GM19372 (cell line): ENCODE measurements at regions not wholly inside any gene's neighbourhood (a gene's known extent, or its start where the extent isn't known, plus 50 kb on each side); places are given as distances from the start of the nearest gene placed in this dataset.

Experiments
- ATAC-seq: cut with Tn5 transposase; IDR thresholded peaks from one replicate; pipeline ENCODE4 v1.9.1; 2021; ENCODE audit warnings: mild to moderate bottlenecking, low read depth, moderate library complexity; ENCODE audit not compliant: unreplicated experiment

DNA sequence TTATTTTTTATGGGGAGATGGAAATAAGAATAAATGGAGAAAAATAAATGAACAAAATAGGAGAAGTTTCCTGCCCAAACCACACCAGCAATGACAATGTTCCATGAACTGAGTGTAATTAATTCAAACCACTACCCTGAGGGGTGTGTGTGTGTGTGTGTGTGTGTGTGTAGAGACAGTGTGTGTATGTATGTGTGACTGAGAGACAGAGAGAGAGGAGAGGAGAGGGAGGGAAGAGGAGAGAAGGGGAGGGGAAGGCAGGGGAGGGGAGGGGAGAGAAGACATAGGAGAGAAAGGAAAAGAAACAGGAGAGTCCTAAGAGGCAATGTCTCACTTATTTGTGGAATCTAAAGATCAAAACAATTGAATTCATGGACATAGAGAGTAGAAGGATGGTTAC lies 65.0 kb upstream of the POU2AF1 start:
- ATAC-seq, result no peak

DNA sequence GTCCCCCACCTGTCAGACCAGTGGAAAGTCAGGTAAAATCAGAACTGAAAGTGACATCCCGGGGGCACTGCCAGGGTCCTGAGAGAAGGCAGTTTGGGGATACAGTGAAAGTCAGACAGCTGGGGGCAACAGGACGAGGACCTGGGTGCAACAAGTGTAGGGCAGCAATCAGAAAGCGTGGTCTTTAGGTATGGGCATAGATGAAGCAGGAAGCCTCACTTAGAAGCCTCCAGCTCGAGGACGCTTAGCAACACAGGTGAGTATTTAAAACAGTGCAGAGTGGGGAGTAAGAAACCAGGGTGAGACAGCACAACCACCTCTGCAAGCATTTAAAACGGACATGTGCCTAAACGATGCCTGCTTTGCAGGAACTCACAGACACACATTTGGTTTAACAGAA lies 64.6 kb upstream of the POU2AF1 start:
- ATAC-seq, result no peak

DNA sequence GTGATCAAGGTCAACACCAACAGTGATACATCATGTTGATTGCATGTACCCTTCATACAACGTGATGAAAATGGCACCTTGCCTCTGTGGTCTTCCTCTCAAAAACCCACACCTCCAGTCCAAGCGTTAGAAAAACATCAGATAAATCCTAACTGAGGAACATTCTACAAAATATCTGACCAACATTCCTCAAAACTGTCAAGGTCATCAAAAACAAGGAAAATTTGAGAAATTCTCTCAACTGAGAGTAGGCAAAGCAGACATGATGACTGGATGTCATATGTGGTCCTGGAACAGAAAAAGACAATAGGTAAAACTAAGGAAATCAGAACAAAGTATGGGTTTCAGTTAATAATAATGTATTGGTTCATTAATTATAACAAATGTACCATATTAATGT lies 64.0 kb upstream of the POU2AF1 start:
- no peak for ATAC-seq

DNA sequence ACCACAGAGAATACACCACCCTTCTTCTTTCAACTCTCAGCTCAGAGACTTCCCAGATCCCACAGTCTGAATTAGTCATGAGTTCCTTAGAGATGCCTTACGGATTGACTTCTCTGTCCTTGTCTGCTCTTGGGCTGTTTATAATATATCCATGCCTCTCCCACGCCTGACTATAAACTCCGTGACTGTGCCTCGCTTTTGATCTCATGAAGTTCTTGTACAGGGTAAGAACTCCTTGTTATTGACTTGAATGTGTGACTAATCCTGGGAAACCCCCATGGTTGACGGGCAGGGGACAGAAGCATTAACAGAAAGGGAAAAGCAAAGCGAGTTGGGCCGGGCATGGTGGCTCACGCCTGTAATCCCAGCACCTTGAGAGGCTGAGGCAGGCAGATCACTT lies 62.4 kb upstream of the POU2AF1 start:
- no peak for ATAC-seq

DNA sequence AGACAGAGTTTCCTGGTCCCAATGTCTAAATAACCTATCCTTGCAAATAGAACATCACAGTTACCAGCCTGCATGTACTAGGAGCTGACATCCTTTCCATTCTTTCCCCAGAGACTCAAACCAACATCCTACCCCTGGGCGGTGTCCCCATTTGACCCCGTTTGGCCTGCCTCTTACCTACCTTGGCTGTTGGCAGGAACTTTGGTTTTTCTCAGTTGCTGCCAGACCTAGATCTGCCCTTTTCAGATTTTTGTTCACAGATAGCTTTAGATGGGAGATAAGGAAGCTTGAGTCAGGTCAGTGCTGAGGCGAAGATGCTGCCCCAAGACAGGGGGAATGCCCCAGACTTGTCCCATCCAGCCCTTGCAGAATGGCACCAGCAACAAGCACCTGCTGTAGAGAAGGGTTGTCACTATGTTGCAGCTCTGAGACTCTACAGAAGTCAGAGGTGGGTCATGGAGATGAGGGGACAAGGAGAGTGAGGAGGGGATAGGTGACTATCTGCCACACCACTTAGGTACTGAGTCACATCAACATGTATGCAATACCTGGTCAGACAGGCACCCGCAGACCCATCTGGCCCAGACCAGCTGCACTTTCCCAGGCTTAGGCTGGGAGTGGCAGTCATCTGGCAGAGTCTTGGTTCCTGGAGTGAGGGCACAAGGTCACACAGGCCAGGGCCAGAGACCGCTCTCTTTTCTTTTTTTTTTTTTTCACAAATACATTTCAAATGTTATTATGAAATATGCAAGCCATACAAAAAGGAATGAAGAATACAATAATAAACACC lies 61.5 kb upstream of the POU2AF1 start:
- no peak for ATAC-seq

DNA sequence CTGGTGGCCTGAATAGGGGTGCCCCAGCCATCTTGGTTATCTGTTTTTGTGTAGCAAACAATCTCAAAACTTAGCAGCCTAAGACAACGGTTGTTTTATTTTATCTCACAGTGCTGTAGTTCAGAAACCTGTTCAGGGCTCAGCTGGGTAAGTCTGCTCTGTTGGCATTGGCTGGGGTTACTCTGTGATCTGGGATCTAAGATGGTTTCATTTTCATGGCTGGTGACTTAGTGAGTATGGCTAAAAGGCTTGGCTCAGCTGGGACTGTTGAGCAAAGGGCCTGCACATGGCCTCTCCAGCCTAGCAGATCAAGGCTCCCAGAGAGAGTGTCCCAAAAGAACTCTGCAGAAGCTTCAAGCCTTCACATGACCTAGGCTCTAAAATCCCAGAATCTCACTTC lies 60.8 kb upstream of the POU2AF1 start:
- no peak for ATAC-seq

DNA sequence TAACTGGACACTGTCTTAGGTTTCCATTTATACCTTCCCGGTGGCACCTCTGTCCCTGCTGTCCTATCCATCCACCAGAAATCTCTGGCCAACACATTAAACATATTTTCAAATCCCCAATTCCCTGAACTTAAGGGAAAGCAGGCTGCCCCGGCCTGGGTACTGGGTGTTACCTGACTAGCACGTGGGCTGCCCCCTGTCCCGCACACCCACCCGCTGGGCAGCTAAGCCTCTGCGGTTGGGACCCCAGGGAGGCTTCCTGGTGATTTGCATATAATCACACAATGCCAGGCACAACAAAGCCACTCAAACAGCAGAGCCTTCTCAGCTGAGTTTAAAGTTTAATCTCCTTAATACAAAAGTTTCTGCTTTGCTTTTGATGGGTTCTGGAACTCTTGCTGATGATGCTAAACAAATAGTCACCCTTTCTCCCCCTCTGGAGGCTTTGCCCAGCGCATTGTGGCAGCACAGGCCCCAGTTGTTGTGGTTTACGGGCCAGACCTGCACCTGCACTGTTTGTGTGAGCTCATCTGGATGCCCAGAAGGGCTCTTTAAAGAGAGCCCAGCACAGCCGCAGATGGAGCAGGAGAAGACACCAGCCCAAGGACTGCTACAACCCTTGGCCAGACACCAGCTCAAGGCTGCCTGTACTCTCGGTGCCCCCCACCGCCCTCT lies 59.9 kb upstream of the POU2AF1 start:
- no peak for ATAC-seq

DNA sequence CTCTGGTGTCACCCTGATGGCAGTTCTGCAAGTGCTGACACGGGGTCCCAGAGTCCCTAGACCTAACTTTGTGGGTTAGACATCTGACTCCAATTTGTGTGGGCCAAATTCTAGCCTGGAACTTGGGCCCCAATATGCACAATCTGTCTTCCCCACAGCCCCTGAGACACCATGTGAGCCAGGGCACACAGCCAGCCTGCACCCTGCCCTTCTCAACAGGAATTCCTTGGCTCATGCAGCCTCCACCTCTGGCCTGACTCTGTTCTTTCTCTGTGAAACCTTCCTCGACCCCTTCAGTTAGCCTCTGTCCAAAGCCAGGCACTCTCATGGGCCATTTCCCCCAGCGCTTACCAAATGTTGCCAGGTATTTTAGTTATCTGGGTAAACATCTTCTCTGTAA lies 59.1 kb upstream of the POU2AF1 start:
- ATAC-seq, result no peak

DNA sequence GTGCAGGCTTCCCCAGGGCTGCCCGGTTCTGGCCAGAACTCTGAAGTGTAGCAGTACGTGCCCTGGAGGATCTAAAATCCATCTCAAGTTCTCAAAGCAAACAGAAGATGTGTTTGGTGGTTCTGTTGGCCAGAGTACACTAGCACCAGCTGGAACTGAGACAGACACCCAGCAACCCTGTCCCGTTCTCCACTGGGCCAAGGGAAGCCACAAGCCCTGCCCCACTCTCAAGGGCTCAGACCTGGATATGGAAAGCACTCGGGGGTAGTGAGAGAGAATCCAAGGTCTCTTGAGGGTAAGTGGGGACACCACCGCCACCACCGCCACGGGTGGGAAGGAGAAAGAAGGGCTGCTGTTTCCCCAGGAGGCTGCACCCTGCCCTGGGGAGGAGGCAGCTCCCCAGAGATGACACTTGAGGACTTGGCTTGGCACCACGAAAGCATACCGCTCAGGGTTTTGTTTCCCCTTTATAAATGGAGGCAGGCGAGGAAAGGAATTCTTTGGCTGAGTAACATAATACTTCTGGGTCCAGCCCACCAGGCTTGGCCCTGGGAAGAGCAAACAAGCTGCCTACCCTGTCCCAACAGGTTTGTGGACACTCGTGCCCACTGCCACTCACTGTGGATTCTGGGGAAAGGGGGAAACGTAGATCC lies 56.1 kb upstream of the POU2AF1 start:
- no peak for ATAC-seq

DNA sequence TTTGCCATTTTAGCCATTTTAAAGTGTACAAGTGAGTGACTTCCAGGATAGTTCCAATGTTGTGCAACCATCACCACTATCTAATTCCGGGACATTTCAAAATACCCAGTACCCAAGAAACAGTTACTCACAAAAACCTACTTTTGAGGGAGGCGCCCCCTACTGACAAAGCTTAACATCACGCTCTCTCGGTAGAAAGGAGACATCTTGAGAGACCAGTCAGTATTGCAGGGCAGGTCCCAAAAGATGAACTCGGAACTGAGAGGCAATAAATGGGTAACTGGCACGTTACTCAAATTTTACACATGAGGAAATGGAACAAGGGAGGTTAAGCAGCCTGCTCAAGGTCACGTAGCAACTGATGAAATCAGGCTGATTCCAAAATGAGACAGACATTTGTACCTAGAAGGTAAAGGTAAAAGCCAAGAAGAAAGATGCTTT lies 50.0 kb upstream of the POU2AF1 start:
- peak; percentile 88 for ATAC-seq
